Hematopoietic multipotent progenitor cell treated with erythropoietin and hydrocortisone succinate and interleukin-3 and kit ligand, for 8 days (in vitro differentiated cells): ENCODE measurements at regions not wholly inside any gene's neighbourhood (a gene's known extent, or its start where the extent isn't known, plus 50 kb on each side); places are given as distances from the start of the nearest gene placed in this dataset.

Source experiments
- DNase-seq: peaks from one replicate; pipeline ENCODE4 v3.0.0-alpha.2; 2015

DNA sequence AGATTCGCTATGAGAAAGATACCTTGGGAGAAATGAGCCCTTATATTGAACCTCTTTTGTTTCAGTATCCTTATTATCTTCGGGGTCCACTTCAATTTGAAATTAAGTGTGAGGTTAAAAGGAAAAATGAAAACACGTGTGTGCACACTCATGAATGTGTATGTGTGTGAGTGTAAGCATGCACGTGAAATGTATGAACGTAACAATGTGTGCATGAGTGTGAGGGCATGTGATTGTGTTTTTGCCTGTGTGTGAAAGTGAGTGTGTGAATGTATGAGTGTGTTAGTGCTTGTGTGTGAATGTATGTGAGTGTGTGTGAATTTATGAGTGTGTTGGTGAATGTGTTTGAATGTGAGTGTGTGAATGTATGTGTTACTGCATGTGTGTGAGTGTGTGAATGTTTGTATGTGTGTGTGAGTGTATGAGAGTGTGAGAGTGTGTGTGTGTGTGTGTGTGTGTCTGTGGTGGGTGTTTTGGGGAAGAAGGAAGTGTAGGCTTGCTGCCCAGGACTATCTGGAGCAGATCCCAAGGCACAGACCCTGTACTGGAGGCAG, 224.0 kb upstream of the CDH13 start:
- DNase-seq, result no peak

DNA sequence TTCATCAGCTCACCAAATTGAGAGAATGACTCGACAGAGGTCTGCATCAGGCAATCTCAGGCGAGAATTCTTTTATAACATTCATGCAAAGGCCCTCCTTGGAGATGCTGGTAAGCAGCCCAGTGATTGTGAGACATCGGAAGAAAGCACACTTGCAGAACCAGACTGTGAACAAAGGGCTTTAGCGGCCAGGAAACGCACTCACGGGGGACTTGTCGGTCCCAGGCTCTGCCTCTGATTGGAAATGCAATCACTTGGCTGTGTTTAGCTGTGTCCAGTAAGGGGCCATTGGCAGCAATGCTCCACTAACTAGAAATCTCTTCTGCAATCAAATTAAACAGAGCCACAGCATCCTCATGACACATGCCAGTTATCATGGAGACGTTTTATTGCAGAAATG, 226.7 kb upstream of the CDH13 start:
- DNase-seq, result no peak

DNA sequence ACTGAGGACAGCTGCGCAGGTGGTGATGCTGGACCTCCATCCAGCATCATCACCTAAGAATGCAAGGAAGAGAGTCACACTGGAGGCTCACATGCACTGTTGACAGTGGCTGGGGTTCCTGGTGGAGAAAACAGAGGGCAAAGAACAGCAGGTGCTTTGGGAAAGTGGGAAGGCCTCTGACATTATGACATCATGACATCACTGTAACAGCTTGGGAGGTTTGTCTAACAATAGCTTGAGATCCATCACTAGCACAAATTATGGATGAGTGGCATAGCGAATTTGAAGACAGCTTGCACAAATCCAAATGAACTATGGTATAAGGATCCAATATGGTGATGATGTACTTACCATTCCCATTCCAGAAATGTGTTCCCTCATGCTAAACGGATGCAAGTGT, 226.5 kb upstream of the MPHOSPH6 start:
- DNase-seq, result no peak

DNA sequence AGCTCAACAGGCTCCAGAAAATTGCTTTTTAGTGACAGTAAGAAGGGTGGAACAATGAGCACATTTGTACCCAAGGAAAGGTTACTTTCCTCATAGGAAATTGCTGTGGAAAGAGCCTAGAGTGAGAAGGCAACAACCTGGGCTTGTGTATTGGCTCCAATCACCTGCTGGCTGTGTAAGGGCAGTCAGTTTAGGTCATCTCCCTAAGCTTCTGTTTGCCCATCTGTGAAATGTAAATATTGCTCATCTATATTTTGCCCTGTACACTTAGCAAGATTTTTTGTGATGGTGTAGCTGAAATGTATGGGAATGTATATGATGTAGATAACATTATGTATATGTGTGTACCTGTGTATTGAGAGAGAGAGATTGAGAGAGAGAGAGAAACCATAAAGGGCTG, 225.2 kb upstream of the MPHOSPH6 start:
- DNase-seq, result no peak

DNA sequence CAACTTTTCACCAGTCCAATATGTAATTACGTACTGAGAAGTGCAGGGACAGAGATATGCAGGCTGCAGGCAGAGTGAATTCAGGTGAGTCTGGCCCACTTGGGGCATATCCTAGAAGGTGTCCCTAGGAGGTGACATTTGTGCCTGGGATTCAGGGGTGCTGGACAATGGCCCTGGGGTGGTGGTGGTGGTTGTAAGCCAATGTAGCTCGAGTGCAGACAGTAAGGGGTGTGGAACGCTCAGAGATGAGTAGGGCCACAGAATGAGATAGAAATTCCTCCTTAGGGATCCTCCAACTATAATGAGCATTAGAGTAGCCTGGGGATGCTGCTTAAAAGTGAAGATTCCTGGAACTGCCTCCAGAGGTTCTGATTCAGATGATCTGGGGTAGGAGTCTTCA, 221.7 kb upstream of the MPHOSPH6 start:
- no peak for DNase-seq

DNA sequence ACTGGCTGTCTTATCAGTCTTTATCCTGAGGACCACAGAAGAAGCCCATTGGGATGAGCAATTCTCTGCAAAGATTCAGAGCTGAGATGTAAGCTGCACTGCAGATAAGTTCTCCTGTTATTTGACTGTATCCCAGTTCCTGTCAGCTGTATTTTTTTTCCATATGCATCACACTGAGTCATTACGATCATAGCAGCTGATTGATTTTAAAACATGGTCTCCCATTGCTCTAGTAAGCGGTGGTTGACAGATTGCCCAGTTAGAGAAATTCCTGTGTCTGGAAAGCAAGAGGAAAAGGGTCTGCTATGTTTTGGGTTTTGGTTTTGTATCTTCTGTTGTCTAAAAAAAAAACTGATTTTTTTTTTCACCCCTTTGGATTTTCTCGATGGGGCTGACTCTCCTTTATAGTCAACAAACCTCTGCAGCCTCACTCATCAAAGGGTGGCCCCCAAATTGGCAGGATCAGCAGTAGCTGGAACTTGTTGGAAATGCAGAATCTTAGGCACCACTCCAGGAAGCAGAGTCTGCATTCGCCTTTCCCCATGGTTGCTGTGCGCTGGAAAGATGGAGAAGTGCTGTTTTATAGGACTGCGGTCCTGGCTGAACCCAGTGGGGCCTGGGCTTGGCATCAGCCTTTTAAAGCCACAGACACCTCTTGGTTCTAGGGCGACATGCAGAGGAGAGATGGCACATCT, 220.1 kb upstream of the MPHOSPH6 start:
- DNase-seq, result no peak

DNA sequence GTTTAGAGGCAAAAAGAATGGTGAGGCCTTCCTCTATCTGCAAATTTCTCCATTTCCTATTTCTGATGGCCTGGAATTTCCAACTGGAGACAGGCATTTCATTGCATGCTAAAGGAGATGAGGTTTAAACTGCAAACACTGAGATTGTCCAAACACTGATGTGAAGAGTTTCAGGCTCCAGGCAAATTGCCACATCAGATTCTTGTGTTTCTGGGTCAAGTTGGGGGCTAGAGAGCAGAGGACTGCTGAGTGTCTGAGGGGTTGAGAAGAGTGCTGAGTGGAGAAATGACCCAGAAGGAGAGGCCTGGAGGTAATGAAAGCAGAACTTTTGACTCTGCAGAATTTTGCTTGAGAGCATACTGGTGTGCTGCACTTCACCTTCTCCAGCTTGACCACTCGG, 216.7 kb upstream of the MPHOSPH6 start:
- no peak for DNase-seq

DNA sequence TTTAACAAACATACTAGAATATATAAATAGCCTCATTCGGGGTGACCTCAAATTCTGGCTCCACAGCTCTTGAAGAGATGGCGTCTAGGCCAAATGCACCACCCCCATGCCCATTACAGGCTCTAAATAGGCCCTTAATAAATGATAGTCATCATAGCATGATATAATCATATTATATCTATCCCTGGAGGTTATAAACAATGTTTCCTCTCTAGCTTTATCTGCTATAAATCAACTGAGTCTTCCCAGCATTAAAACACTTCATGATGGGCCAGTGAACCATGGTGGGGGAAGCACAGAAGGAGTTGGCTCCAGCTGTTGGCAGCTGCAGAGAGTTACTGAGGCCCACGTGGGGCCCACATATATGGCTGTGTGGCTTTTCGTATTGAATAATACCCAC, 214.9 kb upstream of the MPHOSPH6 start:
- DNase-seq, result no peak

DNA sequence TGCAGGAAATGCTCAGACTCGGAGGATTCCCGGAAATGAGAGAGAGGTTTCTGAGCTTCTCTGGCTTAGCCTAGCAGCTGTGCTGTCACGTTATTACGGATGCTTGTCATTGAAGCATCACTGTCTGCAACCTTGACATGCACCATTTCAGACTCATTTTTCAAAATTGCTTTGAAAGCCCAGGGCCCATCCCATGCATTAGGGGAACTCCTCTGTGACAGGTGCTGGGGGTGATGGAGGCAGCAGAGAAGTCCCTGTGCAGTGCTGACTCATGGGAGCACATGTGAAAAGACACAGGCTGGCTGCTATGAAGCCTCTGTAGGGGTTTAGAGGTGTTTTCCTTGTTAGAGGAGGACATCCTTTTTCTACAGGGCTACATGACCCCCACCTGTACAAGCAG, 214.0 kb upstream of the MPHOSPH6 start:
- no peak for DNase-seq

DNA sequence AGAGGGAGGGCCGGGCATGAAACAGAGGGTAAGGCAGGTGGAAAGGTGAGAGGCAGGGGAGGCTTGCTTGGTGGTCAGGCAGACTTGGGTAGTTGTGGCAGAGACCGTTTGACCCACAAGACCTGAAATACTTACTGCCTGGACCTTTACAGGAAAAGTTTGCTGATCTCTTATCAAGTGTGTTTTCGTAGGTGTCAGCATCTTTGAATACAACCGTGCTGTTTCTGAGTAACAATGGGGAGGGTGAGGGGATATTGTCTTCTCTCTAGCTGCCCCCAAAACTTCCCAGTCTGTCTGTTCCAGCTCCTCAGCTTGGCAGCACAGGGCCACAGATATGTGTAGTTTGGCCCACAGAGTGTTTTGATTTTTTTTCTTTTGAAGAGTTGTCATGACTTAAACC, 212.5 kb upstream of the MPHOSPH6 start:
- DNase-seq, result no peak

DNA sequence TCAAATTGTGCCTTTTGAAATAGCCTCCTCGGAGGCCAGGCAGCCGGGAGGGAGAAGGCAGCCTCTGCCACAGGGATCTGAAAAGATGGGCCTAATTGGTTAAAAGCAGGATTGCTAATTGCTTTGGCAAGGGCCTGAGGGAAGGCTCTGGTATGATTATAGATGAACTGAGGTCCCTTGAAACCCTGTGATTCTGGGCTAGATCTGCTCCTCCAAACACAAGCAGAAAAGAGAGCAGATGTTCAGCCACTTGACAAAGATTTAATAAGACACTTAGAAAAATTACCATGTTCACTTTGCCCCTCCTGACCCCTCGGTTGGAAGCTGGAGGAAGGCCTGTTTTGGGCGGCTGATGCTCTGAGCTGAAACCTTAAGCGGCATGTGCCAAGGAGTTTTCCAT, 209.5 kb upstream of the MPHOSPH6 start:
- DNase-seq, result no peak

DNA sequence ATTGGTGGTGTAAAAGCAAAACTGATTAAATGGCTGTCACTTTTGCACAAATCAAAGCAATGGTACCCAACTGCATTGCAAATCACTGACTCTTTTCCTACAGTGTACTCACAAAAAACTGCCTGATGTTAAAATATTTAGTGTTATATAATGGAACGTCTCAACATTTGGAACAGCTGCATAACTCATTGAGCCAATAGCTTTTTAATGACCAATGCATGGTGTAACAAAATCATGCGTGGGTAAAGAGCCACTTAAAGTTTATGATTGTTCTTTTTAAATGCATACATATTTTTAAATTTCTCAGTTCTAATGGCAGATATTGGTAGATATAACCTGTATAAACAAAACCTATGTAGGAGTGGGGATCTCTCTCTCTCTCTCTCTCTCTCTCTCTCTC, 204.0 kb upstream of the MPHOSPH6 start:
- no peak for DNase-seq

DNA sequence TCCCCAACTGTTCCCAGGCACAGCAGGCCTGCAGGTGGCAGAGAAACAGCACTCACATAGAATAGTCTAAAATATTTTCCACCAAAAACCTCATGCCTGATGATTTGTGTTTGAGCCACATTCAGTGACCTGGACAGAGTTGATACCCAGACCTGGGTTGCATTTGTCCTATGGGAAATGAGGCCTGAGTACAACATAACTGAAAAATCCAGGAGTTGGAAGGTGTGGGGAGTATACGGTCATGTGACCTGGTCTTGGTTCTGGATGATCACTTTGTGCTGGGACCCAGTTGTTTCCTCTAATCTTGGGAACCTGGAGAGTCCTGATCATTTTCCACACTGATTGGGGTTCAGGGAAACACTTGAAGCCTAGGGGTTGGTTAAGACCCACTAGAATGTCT, 200.3 kb upstream of the MPHOSPH6 start:
- no peak for DNase-seq

DNA sequence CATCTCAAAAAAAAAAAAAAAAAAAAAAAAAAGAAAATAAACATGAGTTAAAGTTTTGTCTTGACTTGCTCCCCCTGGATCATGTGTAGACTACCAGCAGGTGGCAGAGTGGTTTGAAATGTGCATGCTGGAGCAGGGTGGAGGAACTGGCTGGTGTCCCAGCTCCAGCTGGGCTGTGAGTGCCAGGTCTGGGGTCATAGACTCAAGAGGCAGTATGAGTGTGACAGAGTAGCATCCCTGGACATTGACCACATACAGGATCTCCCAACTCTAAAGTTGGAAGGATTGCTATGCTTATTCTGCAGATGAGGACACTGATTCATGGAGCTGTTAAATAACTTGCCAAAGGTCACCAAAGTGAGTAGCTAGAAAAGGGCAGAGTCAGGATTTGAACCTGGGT, 198.0 kb upstream of the MPHOSPH6 start:
- peak; percentile 4 for DNase-seq

DNA sequence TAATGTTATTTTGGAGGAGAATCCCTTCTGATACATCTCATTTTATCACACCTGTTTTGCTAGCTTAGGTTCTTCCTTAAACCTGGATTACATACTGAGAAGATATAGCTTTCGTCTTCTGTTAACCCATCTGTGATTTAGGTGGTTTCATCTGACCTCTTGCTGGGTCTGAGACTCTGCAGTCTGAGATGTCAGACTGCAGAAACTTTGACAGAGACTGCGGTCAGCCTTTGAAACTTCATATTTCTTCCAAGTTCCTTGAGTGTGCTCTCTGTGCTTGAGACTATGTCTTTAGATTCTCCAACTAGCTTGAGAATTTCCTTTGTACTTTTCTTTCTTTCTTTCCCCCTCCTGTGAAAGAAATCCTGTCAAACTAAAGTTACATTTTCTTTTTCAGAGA, 196.4 kb upstream of the MPHOSPH6 start:
- no peak for DNase-seq

DNA sequence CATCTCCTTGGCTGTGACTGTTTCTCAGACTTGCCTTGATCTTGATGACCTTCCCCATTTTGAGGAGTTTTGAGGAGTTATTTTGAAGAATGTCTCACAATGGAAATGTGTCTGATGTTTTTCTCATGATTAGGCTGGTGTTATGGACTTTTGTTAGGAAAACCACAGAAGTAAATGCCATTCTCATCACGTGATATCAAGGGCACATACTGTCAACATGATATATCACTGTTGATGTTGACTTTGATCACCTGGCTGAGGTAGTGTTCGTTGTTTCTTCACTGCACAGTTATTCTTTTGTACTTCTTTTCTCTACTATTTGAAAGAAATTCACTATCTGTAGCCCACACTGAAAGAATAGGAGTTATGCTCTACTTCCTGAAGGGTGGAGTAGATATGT, 194.7 kb upstream of the MPHOSPH6 start:
- DNase-seq, result no peak

DNA sequence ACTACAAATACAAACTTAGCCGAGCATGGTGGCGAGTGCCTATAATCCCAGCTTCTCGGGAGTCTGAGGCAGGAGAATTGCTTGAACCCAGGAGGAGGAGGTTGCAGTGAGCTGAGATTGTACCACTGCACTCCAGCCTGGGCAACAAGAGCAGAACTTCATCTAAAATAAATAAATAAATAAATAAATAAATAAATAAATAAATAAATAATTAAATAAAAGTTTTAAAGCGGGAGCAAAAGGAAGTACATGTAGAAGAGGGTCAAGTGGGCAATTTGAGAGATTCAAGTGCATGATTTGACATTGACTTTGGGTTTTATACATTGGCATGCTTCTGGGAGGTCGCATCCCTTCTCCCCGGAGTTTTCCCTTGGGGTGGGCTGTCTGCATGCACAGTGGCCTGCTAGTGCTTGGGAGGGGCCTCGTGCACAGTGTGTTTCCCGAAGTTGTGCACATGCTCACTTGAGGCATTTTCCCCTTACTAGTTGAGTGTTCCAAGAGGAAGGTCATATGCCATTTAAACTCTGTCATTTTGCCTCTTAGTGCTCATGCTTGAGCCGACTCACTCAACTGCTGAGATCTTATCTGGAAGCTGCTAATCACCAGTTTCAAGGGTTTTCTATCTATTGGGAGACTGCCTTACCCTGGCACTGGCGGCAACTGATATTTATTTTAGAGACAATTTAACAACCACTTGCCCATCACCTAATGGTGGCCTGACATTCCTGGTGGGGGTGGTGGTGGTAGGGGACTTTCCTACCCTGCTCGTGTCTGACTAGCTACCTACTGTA, 193.2 kb upstream of the MPHOSPH6 start:
- DNase-seq, result no peak

DNA sequence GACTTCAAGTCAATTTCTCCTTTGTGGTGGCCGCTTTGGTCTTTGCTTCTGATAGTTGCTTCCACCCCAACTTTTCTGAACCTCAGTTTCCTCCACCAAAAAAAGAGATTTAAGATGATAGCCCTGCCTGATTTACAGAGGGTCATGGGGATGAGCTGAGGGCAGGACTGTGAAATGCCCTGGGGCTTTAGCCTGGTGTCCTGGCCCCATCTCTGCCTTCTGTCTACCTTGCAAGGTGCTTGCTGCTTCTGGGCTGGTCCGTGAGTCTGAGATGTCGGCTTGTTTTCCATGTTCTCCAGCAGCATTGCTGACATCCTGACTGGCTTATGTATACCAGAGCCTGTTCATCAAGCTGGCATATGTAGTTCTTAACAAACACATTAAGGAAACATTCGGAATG, 191.9 kb upstream of the MPHOSPH6 start:
- no peak for DNase-seq

DNA sequence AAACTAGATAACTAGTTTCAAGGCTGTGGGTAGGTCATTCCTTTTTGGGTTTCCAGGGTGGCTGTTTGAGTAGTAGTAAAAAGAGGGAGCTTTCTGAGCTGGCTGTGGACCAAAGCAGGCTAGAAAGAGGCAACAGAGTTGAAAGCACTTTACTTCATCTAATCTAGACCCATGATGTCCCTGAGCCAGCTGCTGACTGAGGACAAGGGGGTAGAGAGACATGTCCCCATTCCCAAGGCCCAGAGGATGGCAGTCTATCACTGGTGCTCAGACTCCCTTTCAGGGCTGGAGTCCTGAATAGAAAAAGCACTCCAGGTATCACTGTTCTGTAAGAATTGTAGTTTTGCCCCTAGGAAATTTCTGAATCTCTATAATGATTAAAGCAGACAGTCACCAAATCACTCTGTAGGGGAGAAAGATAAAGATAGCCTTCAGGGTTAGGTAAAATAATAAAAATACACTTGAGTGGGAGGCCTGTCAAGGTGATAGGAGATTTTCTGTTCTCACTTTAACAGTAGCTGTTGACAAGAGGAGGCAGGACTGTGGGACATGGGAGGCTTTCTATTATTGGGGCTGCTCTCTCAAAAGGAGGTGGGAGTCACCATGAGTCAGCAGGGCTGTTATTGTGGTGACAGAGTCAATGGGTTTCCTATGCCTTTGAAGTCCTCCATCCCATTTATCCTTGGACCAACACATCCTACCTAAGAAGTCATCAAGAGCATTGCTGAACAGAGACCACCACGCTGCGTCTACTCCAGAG, 190.2 kb upstream of the MPHOSPH6 start:
- DNase-seq, result no peak

DNA sequence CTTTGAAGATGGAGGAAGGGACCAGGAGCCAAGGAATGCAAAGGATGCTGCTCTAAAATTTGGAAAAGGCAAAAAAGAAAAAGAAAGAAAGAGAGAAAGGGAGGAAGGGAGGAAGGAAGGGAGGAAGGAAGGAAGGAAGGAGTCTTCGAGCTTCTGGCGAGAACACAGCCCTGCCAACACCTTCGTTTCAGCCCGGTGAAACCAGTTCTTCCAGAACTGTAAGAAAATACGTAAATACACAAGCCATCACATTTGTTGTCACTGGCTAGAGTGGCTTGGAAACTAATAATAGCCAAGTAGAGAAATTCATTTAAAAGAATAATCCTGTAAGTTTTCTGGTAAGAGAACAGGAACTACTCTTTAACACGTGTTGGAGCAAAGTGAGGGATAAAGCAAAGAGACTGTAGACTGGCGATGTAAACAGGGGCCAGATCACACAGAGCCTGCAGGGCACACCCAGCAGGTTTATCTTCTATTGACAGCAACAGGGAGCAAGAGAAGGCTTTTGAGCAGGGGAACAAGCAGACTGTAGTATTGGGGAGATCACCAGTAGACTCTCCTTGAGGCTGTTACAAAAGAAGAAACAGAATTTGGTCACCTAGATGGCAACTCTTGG, 188.7 kb upstream of the MPHOSPH6 start:
- no peak for DNase-seq

DNA sequence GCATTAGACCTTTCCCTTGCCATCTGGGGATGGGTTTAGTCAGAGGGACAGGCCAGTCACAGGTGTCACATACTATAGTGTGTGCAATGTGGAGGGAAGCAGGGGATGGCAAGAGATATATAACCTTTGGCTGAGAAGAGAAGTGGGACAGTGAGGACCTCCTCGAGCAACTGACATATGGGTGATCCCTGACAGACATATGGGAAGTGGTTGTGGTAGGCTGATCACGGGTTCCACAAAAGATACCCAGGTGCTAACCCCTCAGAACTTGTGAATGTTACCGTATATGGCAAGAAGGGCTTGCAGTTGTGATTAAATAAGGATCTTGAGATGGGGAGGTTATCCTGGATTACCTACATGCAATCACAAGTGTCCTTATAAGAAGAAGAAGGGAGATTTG, 188.1 kb upstream of the MPHOSPH6 start:
- DNase-seq, result no peak

DNA sequence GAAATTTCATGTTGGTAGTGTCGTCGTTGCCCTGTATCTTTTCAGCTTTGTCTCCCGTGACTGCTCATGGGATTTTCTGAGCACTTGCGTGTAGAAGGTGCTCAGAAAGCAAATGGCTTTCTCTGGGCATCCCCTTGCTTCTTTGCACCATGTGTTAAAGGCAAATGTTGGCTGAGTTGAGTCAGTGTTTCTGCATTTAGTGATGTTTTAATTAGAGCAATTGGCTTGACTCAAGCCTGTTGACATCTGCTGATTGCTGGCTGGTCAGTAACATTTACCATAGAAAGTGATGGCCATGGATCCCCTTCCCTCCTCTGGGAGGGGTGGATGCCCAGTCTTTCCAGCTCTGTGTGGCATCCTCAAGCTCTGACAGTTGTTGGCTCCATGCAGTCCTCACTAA, 187.2 kb upstream of the MPHOSPH6 start:
- no peak for DNase-seq

DNA sequence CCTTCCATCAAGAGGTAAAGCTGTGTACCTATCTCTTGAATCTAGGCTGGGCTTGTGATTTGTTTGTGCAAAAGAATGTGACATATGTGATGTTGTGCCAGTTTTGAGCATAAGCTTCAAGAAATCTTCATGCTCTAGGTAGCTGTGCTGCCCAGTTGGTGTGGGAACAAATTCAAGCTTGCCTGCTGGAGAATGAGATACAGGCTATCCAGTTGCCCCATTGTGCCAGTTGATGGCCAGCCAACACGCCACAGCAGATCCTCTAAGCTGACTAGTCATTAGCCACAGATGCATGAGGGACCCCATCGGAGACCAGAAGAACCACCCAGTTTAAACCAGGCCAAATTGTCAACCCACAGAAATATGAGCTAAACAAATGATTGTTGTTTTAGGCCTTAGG, 180.5 kb upstream of the MPHOSPH6 start:
- no peak for DNase-seq
